RWPE2 (cell line): ENCODE measurements at regions not wholly inside any gene's neighbourhood (a gene's known extent, or its start where the extent isn't known, plus 50 kb on each side); places are given as distances from the start of the nearest gene placed in this dataset.

Experiments
- ATAC-seq: fragments of 200-7000 bp; cut with Tn5 transposase; 3 replicates; pipeline ENCODE4 v1.9.1; 2021; ENCODE audit warnings: low read depth
- DNase-seq: peaks from one replicate; pipeline ENCODE4 v3.0.0-alpha.2; 2020; ENCODE audit warnings: low spot score
- H3K27ac ChIP-seq: fragments of 450-650 bp; 2 replicates; pipeline ENCODE4 v1.5.1; 2017; ENCODE audit warnings: mild to moderate bottlenecking; ENCODE audit not compliant: poor library complexity, severe bottlenecking
- H3K27me3 ChIP-seq: fragments of 250-450 bp; sonication (Bioruptor Pico); 2 replicates; pipeline ENCODE4 v1.5.1; 2021; ENCODE audit warnings: mild to moderate bottlenecking, moderate library complexity; ENCODE audit not compliant: insufficient read depth, poor library complexity, severe bottlenecking
- H3K36me3 ChIP-seq: fragments of 250-450 bp; sonication (Bioruptor Pico); 2 replicates; pipeline ENCODE4 v1.5.1; 2020; ENCODE audit warnings: low read depth, mild to moderate bottlenecking, moderate library complexity
- H3K4me1 ChIP-seq: fragments of 250-450 bp; sonication (Bioruptor Pico); 2 replicates; pipeline ENCODE4 v1.5.1; 2021; ENCODE audit warnings: mild to moderate bottlenecking, moderate library complexity; ENCODE audit not compliant: insufficient read depth, poor library complexity, severe bottlenecking
- H3K4me3 ChIP-seq: fragments of 250-450 bp; sonication (Bioruptor Pico); 2 replicates; pipeline ENCODE4 v1.5.1; 2021; ENCODE audit warnings: mild to moderate bottlenecking, moderate library complexity; ENCODE audit not compliant: severe bottlenecking
- H3K9me3 ChIP-seq: fragments of 250-450 bp; sonication (Bioruptor Pico); 2 replicates; pipeline ENCODE4 v1.5.1; 2021; ENCODE audit warnings: mild to moderate bottlenecking, moderate library complexity; ENCODE audit not compliant: severe bottlenecking
- CTCF ChIP-seq: fragments of 450-650 bp; IDR thresholded peaks from one replicate; pipeline ENCODE4 v1.5.1; 2017; ENCODE audit warnings: mild to moderate bottlenecking, moderate library complexity; ENCODE audit not compliant: poor library complexity, severe bottlenecking

GRCh38 chr11:116466191-116466590, 306.6 kb downstream of the BUD13 start:
- no peak for TF ChIP-seq CTCF
- Histone ChIP-seq H3K9me3 (no peaks in the 10 kb centered on the region), H3K4me1 (peaks cover 4% of the 10 kb centered on the region), H3K27me3 (no peaks in the 10 kb centered on the region), H3K36me3 (no peaks in the 10 kb centered on the region), H3K27ac (no peak overlapping the region), H3K4me3 (no peak overlapping the region)
- no peak for DNase-seq
- ATAC-seq: no peak

GRCh38 chr11:116465056-116465455, 307.7 kb downstream of the BUD13 start:
- Histone ChIP-seq H3K4me3 (no peak overlapping the region), H3K36me3 (no peaks in the 10 kb centered on the region), H3K9me3 (no peaks in the 10 kb centered on the region), H3K4me1 (no peaks in the 10 kb centered on the region), H3K27ac (no peak overlapping the region), H3K27me3 (no peaks in the 10 kb centered on the region)
- DNase-seq: no peak
- TF ChIP-seq CTCF: no peak
- no peak for ATAC-seq

- no peaks in the 10 kb centered on the region for H3K36me3 ChIP-seq
- no peak overlapping the region for H3K27ac ChIP-seq
- 0 out of 3 replicates have a peak, but pooled peaks have one; percentile 40 for ATAC-seq
- DNase-seq: no peak
- no peak overlapping the region for H3K4me3 ChIP-seq
- H3K4me1 ChIP-seq: no peaks in the 10 kb centered on the region
- no peaks in the 10 kb centered on the region for H3K27me3 ChIP-seq
- no peak for TF ChIP-seq CTCF
- no peaks in the 10 kb centered on the region for H3K9me3 ChIP-seq
Measured at GRCh38 chr11:116461789-116462188, 311.0 kb downstream of the BUD13 start.

GRCh38 chr11:116460156-116460920, 312.4 kb downstream of the BUD13 start:
- DNase-seq (no peak), ATAC-seq (no peak)
- no peak overlapping the region for H3K4me3 ChIP-seq
- H3K4me1 ChIP-seq: no peaks in the 10 kb centered on the region
- H3K36me3 ChIP-seq: no peaks in the 10 kb centered on the region
- H3K27me3 ChIP-seq: no peaks in the 10 kb centered on the region
- TF ChIP-seq CTCF: no peak
- H3K27ac ChIP-seq: no peak overlapping the region
- no peaks in the 10 kb centered on the region for H3K9me3 ChIP-seq
